ENCODE measurements at regions not wholly inside any gene's neighbourhood (a gene's known extent, or its start where the extent isn't known, plus 50 kb on each side); places are given as distances from the start of the nearest gene placed in this dataset.

DNA sequence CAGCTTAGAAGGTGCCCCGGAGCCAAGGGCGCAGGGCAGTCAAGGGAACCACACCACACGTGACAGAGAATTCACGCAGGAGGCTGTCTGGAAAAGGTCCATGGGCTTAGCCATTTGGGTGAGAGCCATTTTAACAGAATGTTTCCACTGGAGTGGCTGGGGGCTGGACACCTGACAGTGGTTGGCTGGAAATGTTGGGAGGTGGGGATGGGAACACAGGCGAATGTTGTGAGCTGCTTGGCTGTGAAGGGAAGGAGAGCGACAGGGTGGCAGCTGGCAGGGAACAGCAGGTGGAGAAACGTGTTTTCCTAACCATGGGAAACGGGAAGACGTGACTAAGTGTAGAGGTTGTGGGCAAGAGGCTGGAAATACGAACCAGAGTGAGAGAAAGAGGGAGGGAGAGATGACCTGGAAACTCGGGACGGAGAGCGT lies 100.5 kb upstream of the ZNF32 start:
- TF ChIP-seq, protein P1, sequence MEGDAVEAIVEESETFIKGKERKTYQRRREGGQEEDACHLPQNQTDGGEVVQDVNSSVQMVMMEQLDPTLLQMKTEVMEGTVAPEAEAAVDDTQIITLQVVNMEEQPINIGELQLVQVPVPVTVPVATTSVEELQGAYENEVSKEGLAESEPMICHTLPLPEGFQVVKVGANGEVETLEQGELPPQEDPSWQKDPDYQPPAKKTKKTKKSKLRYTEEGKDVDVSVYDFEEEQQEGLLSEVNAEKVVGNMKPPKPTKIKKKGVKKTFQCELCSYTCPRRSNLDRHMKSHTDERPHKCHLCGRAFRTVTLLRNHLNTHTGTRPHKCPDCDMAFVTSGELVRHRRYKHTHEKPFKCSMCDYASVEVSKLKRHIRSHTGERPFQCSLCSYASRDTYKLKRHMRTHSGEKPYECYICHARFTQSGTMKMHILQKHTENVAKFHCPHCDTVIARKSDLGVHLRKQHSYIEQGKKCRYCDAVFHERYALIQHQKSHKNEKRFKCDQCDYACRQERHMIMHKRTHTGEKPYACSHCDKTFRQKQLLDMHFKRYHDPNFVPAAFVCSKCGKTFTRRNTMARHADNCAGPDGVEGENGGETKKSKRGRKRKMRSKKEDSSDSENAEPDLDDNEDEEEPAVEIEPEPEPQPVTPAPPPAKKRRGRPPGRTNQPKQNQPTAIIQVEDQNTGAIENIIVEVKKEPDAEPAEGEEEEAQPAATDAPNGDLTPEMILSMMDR (IDR thresholded peaks at IDR 0.05): no peak
- no peak for TF ChIP-seq POLR2A (IDR thresholded peaks at IDR 0.05)
